SKM-1 (cell line): ENCODE measurements at regions not wholly inside any gene's neighbourhood (a gene's known extent, or its start where the extent isn't known, plus 50 kb on each side); places are given as distances from the start of the nearest gene placed in this dataset.

Experiments
- DNase-seq: peaks from one replicate; lab custom pipeline; 2025; ENCODE audit not compliant: unreplicated experiment; lab: John Stamatoyannopoulos, UW

DNA sequence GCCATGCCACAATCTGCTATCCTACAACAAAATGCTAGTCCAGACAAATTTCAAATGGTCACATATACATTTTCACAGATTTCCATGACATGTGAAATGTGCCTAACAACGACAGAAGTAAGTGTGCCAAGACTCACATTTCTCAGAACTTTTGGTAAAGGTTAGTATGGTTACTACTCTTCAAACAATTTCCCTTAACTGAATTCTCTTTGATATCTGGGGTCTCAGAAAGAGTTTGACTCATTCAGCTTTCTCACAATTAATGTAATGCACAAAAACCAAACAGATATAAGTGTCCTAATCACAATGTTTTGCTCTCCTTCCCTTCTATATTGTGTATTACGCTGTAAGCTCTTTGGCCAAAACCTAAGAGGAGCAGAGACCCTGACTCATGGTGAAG, 122.4 kb upstream of the LEF1 start:
- no peak for DNase-seq

DNA sequence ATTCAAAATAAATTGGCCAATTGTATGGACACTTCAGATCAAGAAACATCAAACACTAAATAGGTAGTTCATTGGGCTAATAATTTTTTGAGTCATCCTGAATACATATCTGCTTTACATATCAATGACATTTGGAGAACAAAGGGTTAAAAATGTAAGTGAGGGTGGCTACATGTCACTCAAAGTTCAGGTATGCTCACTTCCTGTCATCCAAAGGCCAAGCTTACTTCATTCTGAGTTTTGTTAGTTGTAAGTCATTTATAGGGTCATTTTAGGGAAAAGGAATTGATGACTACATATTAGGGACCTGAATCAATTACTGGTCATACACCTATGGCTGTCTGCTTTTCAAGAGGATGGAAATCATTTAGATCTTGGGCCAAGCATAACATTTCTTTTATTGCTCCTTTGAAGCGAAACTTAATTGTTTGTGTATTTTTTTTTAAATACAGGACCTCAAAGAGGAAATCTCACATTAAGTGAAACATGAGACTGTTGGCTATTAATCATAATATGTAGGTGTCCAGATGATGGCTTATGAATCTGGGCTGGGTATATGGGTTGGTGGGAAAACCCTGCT, 119.2 kb upstream of the LEF1 start:
- no peak for DNase-seq

DNA sequence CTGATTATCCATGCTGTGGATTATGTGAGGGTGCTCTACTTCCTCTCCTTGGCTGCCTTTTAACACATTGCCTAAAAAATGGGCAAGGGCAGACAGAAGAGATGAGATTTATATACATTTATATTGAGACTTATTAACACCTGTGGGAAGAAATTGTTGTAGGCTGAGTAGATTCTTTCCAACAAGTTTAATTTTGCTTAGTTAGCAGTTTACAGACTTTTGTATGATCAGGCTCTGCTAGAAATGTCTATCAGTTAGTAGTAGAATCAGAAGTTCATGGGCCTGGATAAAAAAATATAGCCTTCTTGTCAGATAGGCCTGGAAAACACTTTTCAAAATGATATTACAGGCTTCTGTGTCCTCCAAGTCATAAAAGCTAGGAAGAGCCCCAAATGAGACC, 111.3 kb upstream of the LEF1 start:
- no peak for DNase-seq

DNA sequence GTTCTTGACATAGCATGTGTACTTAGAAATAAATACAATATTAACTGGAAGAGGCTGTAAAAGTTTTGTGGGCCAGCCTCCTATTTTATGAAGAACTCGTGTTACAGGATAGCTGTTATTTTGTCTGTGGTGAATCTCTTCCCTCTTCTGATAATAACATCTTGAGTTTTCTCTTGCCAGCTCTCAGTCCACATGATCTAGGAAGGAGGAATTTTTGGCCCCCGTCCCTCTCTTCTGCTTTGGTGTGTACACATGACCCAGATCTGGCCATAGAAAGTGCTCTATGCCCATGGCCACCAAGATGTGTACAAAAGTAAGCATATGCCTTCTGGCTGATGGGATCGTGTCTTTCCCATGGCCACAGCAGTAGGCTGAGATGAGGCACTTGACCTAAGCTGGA, 108.0 kb upstream of the LEF1 start:
- no peak for DNase-seq

DNA sequence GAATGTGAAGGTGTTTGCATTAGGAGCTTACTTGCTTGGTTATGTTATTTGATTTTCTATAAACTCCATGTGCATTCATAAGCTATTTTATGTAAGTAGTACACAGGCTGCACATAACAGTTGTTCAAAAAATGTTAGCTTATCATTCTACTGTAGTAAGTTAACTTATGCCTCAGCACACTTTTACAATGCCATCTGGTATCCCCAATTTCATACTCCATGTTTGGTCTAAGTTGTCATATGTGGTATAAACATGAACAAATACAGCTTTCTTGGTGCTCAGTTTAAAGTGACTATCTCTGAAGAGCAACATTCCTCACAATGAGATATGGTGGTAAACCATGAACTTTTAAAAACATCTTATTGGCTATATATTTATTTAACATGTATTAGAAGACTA, 104.3 kb upstream of the LEF1 start:
- DNase-seq, result no peak

DNA sequence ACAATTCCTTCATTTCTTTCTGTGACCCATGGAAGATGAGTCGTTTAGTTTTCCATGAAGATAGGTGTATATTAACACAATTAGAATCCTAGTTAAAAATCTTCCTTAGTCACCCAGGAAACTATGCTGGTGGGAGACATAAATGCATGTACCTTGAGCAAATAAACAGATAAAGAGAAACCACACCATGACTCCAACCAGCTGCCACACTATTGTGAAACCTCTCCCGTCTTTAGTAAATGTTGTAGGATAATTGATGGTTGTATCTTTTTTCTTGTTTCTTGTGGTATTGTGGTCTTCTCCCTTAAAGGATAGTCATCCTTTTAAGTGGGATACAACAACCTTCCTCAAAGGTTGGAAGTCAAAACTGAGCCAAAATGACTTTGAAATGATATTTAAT, 103.8 kb upstream of the LEF1 start:
- no peak for DNase-seq

DNA sequence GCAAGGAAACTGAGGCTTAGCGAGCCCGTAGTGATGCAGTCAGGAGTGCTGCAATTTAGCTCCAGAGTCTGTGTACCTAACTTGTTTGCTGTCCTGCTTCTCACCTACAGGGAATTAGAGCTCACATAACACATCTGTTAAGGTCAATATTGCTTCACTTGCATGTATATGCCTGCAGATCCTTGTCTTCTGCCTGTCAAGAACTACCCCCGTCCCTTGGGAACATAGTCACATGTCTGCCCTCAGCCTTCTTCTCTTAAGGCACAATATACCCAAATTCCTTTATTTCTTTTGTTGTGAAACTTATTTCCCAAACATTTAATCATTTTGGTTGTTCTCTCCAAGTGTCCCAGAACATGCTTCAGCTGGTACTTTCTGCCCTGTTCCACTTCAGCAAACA, 103.3 kb upstream of the LEF1 start:
- DNase-seq, result no peak

DNA sequence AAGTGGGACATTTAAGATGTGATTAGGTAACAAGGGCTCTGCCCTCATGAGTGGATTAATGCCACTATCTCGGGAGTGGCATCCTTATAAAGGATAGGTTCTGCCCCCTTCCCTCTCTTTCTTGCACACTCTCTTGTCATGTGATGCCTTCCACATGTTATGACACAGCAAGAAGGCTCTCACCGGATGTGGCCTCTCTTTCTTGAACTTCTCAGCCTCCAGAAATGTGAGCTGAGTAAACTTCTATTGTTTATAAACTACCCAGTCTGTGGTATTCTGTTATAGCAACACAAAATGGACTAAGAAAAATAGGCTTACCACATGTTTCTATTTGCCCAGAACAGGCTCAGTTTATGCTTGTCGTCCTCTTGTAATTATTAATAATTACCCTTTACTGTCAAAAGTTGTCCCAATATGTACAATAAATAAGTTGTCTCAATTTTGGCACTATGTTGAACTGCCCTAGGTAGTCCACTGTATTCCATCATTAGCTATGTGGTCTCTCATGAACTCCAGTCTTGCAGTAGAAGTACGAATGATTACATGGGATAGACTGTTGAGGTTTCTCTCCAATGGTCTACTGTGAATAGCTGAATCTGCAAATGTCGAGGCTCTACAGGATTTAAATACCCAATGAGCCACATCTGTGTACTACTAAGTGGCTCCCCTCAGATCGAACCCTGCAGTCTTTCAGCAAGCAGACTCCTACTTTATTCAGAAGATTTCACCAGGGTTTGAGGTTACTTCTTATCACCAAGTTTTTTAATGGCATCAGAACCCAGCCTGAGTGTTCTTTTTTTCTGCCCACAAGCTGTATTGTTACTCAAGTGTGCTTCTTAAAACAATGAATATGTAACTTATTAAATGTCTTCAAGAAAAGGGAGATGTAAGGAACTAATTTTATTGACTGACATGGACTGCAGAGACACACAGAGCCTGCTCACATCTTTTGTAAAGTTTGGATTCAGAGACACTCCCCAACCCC, 102.0 kb upstream of the LEF1 start:
- no peak for DNase-seq

DNA sequence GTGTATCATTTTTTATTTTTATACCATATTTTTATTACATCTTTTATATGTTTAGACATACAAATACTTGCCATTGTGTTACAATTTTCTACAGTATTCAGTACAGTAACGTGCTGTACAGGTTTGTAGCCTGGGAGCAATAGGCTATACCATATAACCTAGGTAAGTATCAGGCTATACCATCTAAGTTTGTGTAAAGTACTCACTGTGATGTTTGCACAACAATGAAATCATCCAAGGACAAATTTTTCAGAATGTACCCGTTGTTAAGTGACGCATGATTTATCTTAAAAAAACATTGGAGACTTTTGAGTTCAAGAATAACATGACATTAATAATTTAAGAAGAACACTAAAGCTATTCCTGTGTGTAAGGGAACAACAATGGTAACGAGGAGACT, 96.0 kb upstream of the LEF1 start:
- DNase-seq, result no peak

DNA sequence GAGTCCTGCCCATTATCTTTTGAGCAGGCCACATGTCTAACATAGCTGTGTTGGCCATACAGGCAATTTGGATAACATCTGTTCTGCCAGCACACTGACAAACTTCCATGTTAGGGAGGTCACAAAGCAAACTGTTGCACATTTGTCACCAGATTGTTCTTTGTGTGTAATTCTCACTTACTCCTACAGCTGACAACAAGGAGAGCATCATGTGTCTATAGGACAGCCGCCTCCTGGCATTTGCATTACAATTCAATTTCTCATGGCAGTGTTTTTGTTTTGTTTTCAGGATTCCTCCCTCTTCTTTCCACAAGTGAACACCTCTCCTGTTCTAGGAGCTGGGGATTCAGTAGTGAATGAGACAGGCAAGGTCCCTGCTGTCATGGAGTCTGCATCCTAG, 94.3 kb upstream of the LEF1 start:
- no peak for DNase-seq

DNA sequence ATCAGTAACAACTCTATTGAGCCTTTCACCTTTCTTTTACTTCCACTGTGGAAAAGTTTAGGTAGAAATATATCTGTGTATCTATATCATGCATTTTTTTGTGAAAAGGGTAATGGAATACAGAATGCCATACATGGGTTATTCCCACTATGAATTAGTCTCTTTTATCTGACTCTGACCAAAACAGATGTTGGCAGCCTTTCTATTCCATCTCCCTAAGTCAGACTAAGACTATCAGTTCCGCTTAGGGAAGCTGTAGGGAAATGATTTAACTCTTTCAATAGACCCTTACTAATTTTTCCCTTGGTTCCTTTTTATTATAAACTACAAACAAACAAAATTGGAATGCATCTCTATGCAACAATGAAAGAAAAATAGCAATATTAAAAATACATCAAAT, 92.3 kb upstream of the LEF1 start:
- DNase-seq, result no peak

DNA sequence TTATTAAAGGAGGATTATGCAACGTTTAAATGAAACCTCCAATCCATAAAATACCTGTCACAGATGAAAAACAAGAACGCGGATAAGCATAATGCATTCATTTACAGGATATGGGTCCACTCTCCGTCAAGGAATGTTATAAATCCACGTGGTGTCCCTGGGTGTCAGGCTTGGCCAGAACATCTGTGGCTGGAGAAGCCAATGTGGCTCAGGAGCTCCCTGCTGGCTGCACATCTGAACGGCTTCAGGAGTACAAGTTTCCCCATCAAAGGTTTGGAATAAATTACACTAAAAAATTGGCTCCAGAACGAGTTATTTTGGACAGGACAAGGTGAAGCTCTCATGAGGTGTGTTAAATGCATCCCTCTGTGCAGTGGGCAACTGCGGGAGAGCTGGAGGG, 87.8 kb upstream of the LEF1 start:
- no peak for DNase-seq

DNA sequence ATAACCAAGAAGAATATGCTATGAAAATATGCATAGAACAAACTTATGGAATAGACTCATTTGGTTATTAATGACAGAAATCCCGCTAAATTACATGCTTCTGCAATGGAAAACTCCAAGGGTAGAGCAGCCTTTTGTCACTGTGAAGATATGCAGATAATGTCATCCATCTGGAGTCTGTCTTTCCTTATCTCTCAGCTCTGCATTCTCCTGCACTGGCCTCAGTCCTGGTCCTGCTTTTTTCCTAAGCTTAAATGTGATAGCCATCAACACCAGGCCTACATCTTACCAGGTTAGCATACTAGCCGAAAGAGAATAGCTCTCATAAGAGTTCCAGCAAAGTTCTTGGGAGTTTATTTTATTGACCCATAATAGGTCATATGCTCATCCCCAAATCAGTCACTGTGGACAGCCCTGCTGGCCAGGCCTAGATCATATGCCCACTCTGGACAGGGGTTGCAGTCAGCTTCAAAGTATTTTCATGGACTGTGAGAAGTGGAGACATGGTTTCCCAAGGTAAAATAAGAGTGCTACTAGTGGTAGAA, 86.5 kb upstream of the LEF1 start:
- DNase-seq, result no peak

DNA sequence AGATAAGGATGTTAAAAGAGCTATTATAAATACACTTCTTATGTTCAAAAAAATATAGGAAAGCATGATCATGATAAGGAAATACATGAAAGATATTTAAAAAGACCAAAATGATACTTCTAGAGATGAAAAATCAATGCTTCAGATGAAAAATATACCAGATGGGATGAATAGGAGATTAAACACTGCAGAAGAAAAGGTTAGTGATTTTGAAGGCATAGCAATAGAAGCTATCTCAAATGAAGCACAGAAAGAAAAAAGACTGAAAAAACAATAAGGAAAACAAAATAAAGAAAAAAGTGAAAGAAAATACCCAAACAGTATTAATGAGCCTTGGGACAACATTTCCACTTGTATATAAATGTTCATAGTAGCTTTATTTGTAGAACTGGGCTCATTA, 80.7 kb upstream of the LEF1 start:
- DNase-seq, result no peak

DNA sequence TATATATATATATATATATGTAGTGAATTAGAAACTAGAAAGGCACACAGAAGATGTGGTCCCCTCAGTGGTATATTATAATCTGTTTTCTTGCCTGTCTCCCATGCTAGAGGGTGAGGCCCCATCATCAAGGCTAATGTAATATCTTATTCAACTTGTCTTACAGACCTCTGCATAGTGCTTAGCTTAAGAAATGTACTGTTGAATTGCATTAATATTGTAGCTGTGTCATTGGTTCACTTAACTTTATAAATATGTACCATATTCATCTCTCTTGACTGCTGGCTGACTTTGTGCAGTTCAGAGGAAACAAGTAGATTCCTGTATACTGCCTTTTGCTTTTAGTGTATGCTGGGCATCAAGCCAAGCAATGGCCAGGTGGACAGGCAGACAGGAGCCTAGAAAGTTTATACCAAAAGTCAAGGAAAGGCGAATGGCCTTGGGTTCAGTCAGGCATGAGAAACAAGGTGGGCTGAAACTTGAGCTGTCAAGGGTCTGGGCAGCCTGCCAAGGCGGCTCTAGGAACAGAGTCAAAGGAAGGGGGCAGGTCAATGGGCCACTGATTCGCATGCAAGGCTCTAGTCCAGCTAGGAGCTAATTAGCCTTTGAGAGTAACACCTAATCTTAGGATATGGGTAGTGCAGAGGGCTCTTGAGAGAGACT, 78.8 kb upstream of the LEF1 start:
- DNase-seq, result no peak

DNA sequence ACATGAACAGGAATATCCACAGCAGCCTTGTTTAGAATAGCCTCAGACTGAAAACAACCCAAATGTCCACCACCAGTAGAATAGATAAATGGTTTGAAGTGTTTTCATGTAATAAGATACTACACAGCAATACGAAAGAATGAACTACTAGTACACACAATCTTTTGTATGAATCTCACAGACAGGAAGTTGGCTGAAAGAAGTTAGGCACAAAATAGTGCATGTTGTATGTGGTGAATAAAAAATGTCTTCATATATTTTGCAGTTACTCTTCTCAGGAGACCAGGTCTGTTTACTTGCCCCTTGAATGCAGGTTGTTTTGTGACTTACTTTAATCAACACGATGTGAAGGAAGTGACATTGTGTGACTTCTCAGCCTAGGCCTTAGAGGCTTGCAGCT, 75.9 kb upstream of the LEF1 start:
- no peak for DNase-seq

DNA sequence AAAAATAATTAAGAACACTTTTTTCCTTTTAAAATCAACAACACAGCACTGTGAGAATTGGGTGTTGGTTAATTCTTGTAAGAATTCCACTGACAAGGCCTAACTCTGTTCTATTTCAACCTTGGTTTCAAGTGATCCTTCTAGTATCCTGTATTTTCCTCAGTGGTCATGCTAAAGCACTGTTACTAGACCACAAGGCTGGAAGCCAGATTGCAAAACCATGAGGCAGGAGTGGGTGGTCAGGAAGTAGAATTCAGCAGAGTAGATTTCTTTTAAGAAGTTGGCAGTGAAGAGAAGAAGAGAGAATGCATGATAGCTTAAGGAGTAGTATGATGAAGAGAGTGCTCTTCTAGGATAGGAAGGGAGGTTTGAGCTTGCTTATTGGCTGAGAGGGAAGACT, 71.6 kb upstream of the LEF1 start:
- no peak for DNase-seq

DNA sequence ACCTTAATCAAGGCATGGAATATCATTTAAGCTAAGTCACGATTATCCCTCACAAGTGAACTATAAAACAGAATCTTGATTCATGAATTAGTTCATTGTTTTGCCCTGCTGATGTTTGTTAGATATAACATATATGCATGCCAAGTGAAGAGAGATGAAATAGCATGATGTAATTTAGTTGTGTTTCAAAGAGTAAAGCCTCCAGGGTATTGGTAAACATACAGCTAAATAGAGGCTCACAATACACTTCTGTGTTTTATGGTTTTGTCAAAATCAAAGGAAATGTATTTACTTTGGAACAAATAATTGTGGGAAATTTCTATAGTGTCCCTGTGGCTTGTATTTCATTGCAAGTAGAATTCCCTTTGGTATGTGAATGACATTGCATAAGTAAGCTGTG, 69.0 kb upstream of the LEF1 start:
- DNase-seq, result no peak

DNA sequence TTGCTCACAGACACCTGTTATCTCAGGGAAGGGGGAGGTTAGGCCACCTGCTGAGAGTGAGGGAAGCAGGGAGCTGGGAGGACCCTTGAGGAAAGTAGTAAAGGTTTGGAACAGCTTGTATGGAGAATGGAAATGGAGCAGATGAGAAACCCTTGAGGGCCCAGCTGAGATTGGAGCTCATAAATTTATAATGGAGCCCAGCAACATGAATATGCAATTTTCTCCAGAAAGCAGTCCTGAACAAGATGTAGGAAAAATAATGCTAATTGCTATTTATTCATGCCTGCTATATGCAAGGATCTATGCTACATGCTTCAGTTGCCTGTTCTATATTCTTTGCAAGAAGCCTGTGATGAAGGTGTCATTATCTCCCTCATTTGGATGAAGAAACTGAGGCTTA, 67.5 kb upstream of the LEF1 start:
- no peak for DNase-seq

DNA sequence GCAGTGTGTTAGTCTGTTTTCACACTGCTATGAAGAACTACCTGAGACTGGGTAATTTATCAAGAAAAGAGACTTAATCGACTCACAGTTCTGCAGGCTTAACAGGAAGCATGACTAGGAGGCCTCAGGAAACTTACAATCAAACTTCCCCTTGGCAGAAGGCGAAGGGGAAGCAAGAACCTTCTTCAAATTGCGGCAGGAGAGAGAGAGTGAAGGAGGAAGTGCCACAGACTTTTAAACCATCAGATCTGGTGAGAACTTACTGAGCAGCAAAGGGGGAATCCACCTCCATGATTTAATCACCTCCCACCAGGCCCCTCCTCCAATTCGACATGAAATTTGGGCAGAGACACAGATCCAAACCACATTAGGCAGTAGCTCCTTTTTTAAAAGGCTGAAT, 59.2 kb upstream of the LEF1 start:
- DNase-seq, result no peak

DNA sequence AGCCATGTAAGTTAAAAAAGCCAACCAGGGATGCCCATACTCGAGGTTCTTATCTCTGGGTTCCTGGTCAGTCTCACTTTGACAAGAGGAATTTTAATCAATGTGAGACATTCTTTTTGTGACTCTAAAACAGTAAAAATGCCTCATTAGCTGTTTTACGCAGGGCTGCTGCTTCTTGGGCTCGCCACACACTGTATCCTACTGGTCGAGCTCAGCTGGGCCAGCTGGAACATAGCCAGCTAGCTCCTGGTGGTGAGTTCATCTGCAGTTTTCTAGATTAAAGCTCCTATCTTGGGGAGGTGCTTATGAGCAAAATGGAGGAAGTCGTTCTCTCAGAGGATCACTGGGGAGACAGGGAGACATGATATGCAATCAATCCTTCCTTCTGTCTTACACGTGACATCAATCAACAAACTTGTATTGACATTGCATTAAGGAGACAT, 55.9 kb upstream of the LEF1 start:
- no peak for DNase-seq

DNA sequence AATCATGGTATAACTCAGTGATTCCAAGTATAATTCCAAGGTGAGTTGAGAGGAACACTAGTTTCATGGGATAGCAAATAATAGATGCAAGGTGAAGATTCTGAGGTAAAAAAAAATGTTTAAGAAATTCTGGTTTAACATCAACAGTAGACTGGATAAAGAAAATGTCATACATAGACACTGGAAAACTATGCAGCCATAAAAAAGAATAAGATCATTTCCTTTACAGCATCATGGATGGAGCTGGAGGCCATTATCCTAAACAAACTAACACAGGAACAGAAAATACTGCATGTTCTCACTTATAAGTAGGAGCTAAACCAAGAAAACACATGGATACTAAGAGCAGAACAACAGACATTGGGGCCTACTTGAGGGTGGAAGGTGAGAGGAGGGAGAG, 54.6 kb upstream of the LEF1 start:
- no peak for DNase-seq
